ENCODE measurements at regions not wholly inside any gene's neighbourhood (a gene's known extent, or its start where the extent isn't known, plus 50 kb on each side); places are given as distances from the start of the nearest gene placed in this dataset.

- H3K36me3 Mint-ChIP-seq (ENCODE audit: low read depth) = peaks cover 11% of the 10 kb centered on the region
- no peak for TF ChIP-seq CTCF (IDR thresholded peaks at IDR 0.05)
- no peak overlapping the region for H3K27ac Mint-ChIP-seq
- H3K4me3 Mint-ChIP-seq = no peak overlapping the region
- peaks cover 8% of the 10 kb centered on the region for H3K27me3 Mint-ChIP-seq (ENCODE audit: low read depth, poor library complexity)
- no peak for DNase-seq
- peaks cover 46% of the 10 kb centered on the region for H3K9me3 Mint-ChIP-seq
- H3K4me1 Mint-ChIP-seq = no peaks in the 10 kb centered on the region
Measured at GRCh38 chr15:39113741-39114140, 467.1 kb upstream of the THBS1 start.

GRCh38 chr15:39114690-39115378 lies 466.0 kb upstream of the THBS1 start:
- Mint-ChIP-seq H3K4me3 (no peak overlapping the region), H3K4me1 (no peaks in the 10 kb centered on the region), H3K27me3 (ENCODE audit: low read depth, poor library complexity) (peaks cover 8% of the 10 kb centered on the region), H3K9me3 (peaks cover 46% of the 10 kb centered on the region), H3K36me3 (ENCODE audit: low read depth) (peaks cover 11% of the 10 kb centered on the region), H3K27ac (no peak overlapping the region)
- no peak for DNase-seq
- no peak for TF ChIP-seq CTCF (IDR thresholded peaks at IDR 0.05)

GRCh38 chr15:39115379-39116057 lies 465.4 kb upstream of the THBS1 start:
- H3K36me3 Mint-ChIP-seq (ENCODE audit: low read depth) = peaks cover 11% of the 10 kb centered on the region
- peaks cover 51% of the 10 kb centered on the region for H3K9me3 Mint-ChIP-seq
- no peak for DNase-seq
- peaks cover 6% of the 10 kb centered on the region for H3K27me3 Mint-ChIP-seq (ENCODE audit: low read depth, poor library complexity)
- no peaks in the 10 kb centered on the region for H3K4me1 Mint-ChIP-seq
- TF ChIP-seq CTCF (IDR thresholded peaks at IDR 0.05) = no peak
- H3K4me3 Mint-ChIP-seq = no peak overlapping the region
- no peak overlapping the region for H3K27ac Mint-ChIP-seq

- TF ChIP-seq CTCF (IDR thresholded peaks at IDR 0.05) = no peak
- no peaks in the 10 kb centered on the region for H3K4me1 Mint-ChIP-seq
- H3K27ac Mint-ChIP-seq = no peak overlapping the region
- H3K9me3 Mint-ChIP-seq = peaks cover 47% of the 10 kb centered on the region
- DNase-seq = no peak
- peaks cover 11% of the 10 kb centered on the region for H3K36me3 Mint-ChIP-seq (ENCODE audit: low read depth)
- H3K27me3 Mint-ChIP-seq (ENCODE audit: low read depth, poor library complexity) = peaks cover 4% of the 10 kb centered on the region
- H3K4me3 Mint-ChIP-seq = no peak overlapping the region
Measured at GRCh38 chr15:39118510-39118909, 462.4 kb upstream of the THBS1 start.

- Mint-ChIP-seq H3K27me3 (ENCODE audit: low read depth, poor library complexity) (no peaks in the 10 kb centered on the region), H3K4me1 (peaks cover 14% of the 10 kb centered on the region), H3K4me3 (no peak overlapping the region), H3K9me3 (peaks cover 5% of the 10 kb centered on the region), H3K27ac (no peak overlapping the region), H3K36me3 (ENCODE audit: low read depth) (no peaks in the 10 kb centered on the region)
- TF ChIP-seq CTCF (IDR thresholded peaks at IDR 0.05) = no peak
- no peak for DNase-seq
Measured at GRCh38 chr15:39124155-39124552, 456.7 kb upstream of the THBS1 start.

All from nephron progenitor cell (in vitro differentiated cells).